ENCODE measurements at regions not wholly inside any gene's neighbourhood (a gene's known extent, or its start where the extent isn't known, plus 50 kb on each side); places are given as distances from the start of the nearest gene placed in this dataset.

- Histone ChIP-seq H3K36me3 (replicated peaks in 1 of 2; ENCODE audit: control insufficient read depth in 1 of 2, insufficient read depth in 2 of 2, low read length in 2 of 2) (no peaks in the 10 kb centered on the region), H3K4me1 (ENCODE audit: insufficient read depth, low read length) (no peaks in the 10 kb centered on the region), H3K27ac (ENCODE audit: extremely low read length, insufficient read depth, low read length) (no peak overlapping the region), H3K4me2 (ENCODE audit: low read depth, low read length) (no peak overlapping the region), H3K79me2 (ENCODE audit: insufficient read depth, low read length) (no peaks in the 10 kb centered on the region), H3K9me3 (ENCODE audit: low read length) (peaks cover 4% of the 10 kb centered on the region), H3K27me3 (ENCODE audit: control insufficient read depth in 1 of 2, insufficient read depth in 2 of 2, low read length in 2 of 2) (no peaks in the 10 kb centered on the region), H4K20me1 (ENCODE audit: insufficient read depth, low read length) (no peaks in the 10 kb centered on the region), H2AFZ (ENCODE audit: low read length) (no peak overlapping the region), H3K9ac (ENCODE audit: insufficient read depth, low read depth, low read length) (no peak overlapping the region), H3K4me3 (replicated peaks in 1 of 3; ENCODE audit: insufficient read depth in 1 of 3, low read depth in 2 of 3, low read length in 3 of 3) (no peak overlapping the region)
- 0% methylated on average over 1 of the region's 1 CpG for WGBS (ENCODE audit: low lambda C conversion rate)
- ChIA-PET CTCF (ENCODE audit: low intra/inter-chr PET ratio, low total read pairs) (no interaction called here), POLR2A (no interaction called here)
- FAIRE-seq (no peak), DNase-seq (ENCODE audit: low spot score) (no peak), ATAC-seq (no peak)
- intact Hi-C loops (cut with micrococcal nuclease; ENCODE audit: unreplicated experiment) = no loop called here
- in situ Hi-C loops (cut with HindIII; ENCODE audit: extremely low pct_ligation_motif_present, low pct_unique_long_range_greater_than_20kb) = no loop called here
- no TSS peak for BruUV-seq (replicated peaks)
- no peak for TF ChIP-seq RAD21 (CRISPR knock-in tag; IDR thresholded peaks at IDR 0.05)
- TF ChIP-seq EP300 (IDR thresholded peaks at IDR 0.05; ENCODE audit: low read depth in 2 of 2, low read length in 2 of 2) = no peak
- TF ChIP-seq EP300 (CRISPR knock-in tag; IDR thresholded peaks at IDR 0.05; ENCODE audit: borderline replicate concordance) = no peak
- no peak for TF ChIP-seq ZFP90 (CRISPR knock-in tag; IDR thresholded peaks at IDR 0.05; ENCODE audit: borderline replicate concordance)
- TF ChIP-seq ZNF773 (CRISPR knock-in tag; IDR thresholded peaks at IDR 0.05; ENCODE audit: borderline replicate concordance) = no peak
- no peak for TF ChIP-seq ZSCAN25 (CRISPR knock-in tag; IDR thresholded peaks at IDR 0.05)
- TF ChIP-seq ZNF337 (CRISPR knock-in tag; IDR thresholded peaks at IDR 0.05; ENCODE audit: borderline replicate concordance, low read depth) = no peak
- TF ChIP-seq NFKBIZ (CRISPR knock-in tag; IDR thresholded peaks at IDR 0.05) = no peak
These were observed 1085.7 kb downstream of the TAF11L14 start for GRCh38 chr5:18720002-18720401.

- in situ Hi-C loops (cut with HindIII; ENCODE audit: extremely low pct_ligation_motif_present, low pct_unique_long_range_greater_than_20kb) = no loop called here
- no peak for FAIRE-seq
- intact Hi-C loops (cut with micrococcal nuclease; ENCODE audit: unreplicated experiment) = no loop called here
- no peak for ATAC-seq
- WGBS (ENCODE audit: low lambda C conversion rate) = 61% methylated on average over 12 of the region's 16 CpGs
- H3K9ac ChIP-seq (ENCODE audit: insufficient read depth, low read depth, low read length) = no peak overlapping the region
- H4K20me1 ChIP-seq (ENCODE audit: insufficient read depth, low read length) = no peaks in the 10 kb centered on the region
- DNase-seq (ENCODE audit: low spot score) = no peak
- POLR2A ChIA-PET = no interaction called here
- H3K27me3 ChIP-seq (ENCODE audit: control insufficient read depth in 1 of 2, insufficient read depth in 2 of 2, low read length in 2 of 2) = no peaks in the 10 kb centered on the region
- H3K27ac ChIP-seq (ENCODE audit: extremely low read length, insufficient read depth, low read length) = no peak overlapping the region
- H3K4me3 ChIP-seq (replicated peaks in 1 of 3; ENCODE audit: insufficient read depth in 1 of 3, low read depth in 2 of 3, low read length in 3 of 3) = no peak overlapping the region
- no peak overlapping the region for H2AFZ ChIP-seq (ENCODE audit: low read length)
- no peaks in the 10 kb centered on the region for H3K79me2 ChIP-seq (ENCODE audit: insufficient read depth, low read length)
- no peaks in the 10 kb centered on the region for H3K9me3 ChIP-seq (ENCODE audit: low read length)
- CTCF ChIA-PET (ENCODE audit: low intra/inter-chr PET ratio, low total read pairs) = no interaction called here
- no peak overlapping the region for H3K4me2 ChIP-seq (ENCODE audit: low read depth, low read length)
- no peaks in the 10 kb centered on the region for H3K36me3 ChIP-seq (replicated peaks in 1 of 2; ENCODE audit: control insufficient read depth in 1 of 2, insufficient read depth in 2 of 2, low read length in 2 of 2)
- BruUV-seq (replicated peaks) = no TSS peak
- H3K4me1 ChIP-seq (ENCODE audit: insufficient read depth, low read length) = no peaks in the 10 kb centered on the region
- no peak for TF ChIP-seq MTA3 (CRISPR knock-in tag; IDR thresholded peaks at IDR 0.05)
- peak; percentile 34; the same call in 1 of the 2 replicates for TF ChIP-seq NFE2L2 (IDR thresholded peaks at IDR 0.05; ENCODE audit: low read length)
- TF ChIP-seq MAFK (conservative IDR thresholded peaks at IDR 0.05 in 1 of 2, IDR thresholded peaks at IDR 0.05 in 1 of 2; ENCODE audit: low read length in 2 of 2) = peak; percentile 43 to 67; a peak in 3 of 4 replicates
- TF ChIP-seq MAFF (IDR thresholded peaks at IDR 0.05; ENCODE audit: low read depth, low read length) = peak; percentile 53
These were observed 1098.6 kb downstream of the TAF11L14 start for GRCh38 chr5:18732556-18733479.

Measured in HepG2 (cell line).